ENCODE measurements at regions not wholly inside any gene's neighbourhood (a gene's known extent, or its start where the extent isn't known, plus 50 kb on each side); places are given as distances from the start of the nearest gene placed in this dataset.

DNA sequence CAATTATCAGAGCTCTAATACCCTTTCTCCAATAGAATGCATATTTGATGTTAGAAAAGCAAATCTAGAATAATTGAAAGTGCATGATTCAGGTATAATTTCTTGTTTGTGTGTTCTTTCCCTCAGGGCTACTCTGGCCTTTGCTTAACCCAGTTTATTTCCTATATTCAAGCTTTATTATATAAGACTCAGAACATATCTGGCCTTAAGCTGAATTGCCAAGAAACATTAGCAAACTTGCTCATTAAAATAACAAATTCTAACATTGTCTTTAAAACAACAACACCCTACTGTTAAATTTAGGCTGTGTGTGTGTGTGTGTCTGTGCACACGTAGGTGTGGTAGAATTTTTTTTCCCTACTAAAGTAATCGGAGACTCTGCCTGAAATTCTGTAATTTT lies 426.5 kb downstream of the UTRN start:
- TF ChIP-seq, protein P1, sequence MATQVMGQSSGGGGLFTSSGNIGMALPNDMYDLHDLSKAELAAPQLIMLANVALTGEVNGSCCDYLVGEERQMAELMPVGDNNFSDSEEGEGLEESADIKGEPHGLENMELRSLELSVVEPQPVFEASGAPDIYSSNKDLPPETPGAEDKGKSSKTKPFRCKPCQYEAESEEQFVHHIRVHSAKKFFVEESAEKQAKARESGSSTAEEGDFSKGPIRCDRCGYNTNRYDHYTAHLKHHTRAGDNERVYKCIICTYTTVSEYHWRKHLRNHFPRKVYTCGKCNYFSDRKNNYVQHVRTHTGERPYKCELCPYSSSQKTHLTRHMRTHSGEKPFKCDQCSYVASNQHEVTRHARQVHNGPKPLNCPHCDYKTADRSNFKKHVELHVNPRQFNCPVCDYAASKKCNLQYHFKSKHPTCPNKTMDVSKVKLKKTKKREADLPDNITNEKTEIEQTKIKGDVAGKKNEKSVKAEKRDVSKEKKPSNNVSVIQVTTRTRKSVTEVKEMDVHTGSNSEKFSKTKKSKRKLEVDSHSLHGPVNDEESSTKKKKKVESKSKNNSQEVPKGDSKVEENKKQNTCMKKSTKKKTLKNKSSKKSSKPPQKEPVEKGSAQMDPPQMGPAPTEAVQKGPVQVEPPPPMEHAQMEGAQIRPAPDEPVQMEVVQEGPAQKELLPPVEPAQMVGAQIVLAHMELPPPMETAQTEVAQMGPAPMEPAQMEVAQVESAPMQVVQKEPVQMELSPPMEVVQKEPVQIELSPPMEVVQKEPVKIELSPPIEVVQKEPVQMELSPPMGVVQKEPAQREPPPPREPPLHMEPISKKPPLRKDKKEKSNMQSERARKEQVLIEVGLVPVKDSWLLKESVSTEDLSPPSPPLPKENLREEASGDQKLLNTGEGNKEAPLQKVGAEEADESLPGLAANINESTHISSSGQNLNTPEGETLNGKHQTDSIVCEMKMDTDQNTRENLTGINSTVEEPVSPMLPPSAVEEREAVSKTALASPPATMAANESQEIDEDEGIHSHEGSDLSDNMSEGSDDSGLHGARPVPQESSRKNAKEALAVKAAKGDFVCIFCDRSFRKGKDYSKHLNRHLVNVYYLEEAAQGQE (IDR thresholded peaks at IDR 0.05; ENCODE audit: unreplicated experiment) = no peak
- TF ChIP-seq STAT1 (IDR thresholded peaks at IDR 0.05; ENCODE audit: unreplicated experiment) (no peak), ZNF331 (CRISPR knock-in tag; IDR thresholded peaks at IDR 0.05; ENCODE audit: low read depth) (no peak), POLR2AphosphoS5 (IDR thresholded peaks at IDR 0.05; ENCODE audit: low read depth) (no peak), JUNB (IDR thresholded peaks at IDR 0.05; ENCODE audit: unreplicated experiment) (no peak), ZNF114 (CRISPR knock-in tag; IDR thresholded peaks at IDR 0.05) (no peak), EZH2phosphoT487 (IDR thresholded peaks at IDR 0.05; ENCODE audit: unreplicated experiment) (no peak)
- TF ChIP-seq, protein P2, sequence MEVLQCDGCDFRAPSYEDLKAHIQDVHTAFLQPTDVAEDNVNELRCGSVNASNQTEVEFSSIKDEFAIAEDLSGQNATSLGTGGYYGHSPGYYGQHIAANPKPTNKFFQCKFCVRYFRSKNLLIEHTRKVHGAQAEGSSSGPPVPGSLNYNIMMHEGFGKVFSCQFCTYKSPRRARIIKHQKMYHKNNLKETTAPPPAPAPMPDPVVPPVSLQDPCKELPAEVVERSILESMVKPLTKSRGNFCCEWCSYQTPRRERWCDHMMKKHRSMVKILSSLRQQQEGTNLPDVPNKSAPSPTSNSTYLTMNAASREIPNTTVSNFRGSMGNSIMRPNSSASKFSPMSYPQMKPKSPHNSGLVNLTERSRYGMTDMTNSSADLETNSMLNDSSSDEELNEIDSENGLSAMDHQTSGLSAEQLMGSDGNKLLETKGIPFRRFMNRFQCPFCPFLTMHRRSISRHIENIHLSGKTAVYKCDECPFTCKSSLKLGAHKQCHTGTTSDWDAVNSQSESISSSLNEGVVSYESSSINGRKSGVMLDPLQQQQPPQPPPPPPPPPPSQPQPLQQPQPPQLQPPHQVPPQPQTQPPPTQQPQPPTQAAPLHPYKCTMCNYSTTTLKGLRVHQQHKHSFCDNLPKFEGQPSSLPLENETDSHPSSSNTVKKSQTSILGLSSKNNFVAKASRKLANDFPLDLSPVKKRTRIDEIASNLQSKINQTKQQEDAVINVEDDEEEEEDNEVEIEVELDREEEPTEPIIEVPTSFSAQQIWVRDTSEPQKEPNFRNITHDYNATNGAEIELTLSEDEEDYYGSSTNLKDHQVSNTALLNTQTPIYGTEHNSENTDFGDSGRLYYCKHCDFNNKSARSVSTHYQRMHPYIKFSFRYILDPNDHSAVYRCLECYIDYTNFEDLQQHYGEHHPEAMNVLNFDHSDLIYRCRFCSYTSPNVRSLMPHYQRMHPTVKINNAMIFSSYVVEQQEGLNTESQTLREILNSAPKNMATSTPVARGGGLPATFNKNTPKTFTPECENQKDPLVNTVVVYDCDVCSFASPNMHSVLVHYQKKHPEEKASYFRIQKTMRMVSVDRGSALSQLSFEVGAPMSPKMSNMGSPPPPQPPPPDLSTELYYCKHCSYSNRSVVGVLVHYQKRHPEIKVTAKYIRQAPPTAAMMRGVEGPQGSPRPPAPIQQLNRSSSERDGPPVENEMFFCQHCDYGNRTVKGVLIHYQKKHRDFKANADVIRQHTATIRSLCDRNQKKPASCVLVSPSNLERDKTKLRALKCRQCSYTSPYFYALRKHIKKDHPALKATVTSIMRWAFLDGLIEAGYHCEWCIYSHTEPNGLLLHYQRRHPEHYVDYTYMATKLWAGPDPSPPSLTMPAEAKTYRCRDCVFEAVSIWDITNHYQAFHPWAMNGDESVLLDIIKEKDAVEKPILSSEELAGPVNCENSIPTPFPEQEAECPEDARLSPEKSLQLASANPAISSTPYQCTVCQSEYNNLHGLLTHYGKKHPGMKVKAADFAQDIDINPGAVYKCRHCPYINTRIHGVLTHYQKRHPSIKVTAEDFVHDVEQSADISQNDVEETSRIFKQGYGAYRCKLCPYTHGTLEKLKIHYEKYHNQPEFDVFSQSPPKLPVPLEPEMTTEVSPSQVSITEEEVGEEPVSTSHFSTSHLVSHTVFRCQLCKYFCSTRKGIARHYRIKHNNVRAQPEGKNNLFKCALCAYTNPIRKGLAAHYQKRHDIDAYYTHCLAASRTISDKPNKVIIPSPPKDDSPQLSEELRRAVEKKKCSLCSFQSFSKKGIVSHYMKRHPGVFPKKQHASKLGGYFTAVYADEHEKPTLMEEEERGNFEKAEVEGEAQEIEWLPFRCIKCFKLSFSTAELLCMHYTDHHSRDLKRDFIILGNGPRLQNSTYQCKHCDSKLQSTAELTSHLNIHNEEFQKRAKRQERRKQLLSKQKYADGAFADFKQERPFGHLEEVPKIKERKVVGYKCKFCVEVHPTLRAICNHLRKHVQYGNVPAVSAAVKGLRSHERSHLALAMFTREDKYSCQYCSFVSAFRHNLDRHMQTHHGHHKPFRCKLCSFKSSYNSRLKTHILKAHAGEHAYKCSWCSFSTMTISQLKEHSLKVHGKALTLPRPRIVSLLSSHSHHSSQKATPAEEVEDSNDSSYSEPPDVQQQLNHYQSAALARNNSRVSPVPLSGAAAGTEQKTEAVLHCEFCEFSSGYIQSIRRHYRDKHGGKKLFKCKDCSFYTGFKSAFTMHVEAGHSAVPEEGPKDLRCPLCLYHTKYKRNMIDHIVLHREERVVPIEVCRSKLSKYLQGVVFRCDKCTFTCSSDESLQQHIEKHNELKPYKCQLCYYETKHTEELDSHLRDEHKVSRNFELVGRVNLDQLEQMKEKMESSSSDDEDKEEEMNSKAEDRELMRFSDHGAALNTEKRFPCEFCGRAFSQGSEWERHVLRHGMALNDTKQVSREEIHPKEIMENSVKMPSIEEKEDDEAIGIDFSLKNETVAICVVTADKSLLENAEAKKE (CRISPR knock-in tag; IDR thresholded peaks at IDR 0.05) = no peak
- TF ChIP-seq, protein P3, sequence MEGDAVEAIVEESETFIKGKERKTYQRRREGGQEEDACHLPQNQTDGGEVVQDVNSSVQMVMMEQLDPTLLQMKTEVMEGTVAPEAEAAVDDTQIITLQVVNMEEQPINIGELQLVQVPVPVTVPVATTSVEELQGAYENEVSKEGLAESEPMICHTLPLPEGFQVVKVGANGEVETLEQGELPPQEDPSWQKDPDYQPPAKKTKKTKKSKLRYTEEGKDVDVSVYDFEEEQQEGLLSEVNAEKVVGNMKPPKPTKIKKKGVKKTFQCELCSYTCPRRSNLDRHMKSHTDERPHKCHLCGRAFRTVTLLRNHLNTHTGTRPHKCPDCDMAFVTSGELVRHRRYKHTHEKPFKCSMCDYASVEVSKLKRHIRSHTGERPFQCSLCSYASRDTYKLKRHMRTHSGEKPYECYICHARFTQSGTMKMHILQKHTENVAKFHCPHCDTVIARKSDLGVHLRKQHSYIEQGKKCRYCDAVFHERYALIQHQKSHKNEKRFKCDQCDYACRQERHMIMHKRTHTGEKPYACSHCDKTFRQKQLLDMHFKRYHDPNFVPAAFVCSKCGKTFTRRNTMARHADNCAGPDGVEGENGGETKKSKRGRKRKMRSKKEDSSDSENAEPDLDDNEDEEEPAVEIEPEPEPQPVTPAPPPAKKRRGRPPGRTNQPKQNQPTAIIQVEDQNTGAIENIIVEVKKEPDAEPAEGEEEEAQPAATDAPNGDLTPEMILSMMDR (conservative IDR thresholded peaks at IDR 0.05; ENCODE audit: low read depth in 2 of 2) = no peak
- Histone ChIP-seq H3K4me3 (no peak overlapping the region), H3F3A (replicated peaks; ENCODE audit: low read depth) (no peaks in the 10 kb centered on the region), H3K4me2 (no peak overlapping the region), H3K9me2 (ENCODE audit: insufficient read depth) (no peaks in the 10 kb centered on the region), H3K36me3 (ENCODE audit: insufficient read depth) (no peaks in the 10 kb centered on the region), H3K79me2 (replicated peaks; ENCODE audit: insufficient read depth) (no peaks in the 10 kb centered on the region), H4K20me1 (replicated peaks; ENCODE audit: insufficient read depth) (no peaks in the 10 kb centered on the region), H3K27ac (ENCODE audit: low read depth) (no peak overlapping the region), H2AFZ (no peak overlapping the region), H3K27me3 (ENCODE audit: insufficient read depth) (no peaks in the 10 kb centered on the region), H3K4me1 (ENCODE audit: insufficient read depth) (peaks cover 22% of the 10 kb centered on the region)
- H3K36me3 Mint-ChIP-seq (ENCODE audit: low read depth) = no peaks in the 10 kb centered on the region; the same call in 2 of the 3 replicates
- no peaks in the 10 kb centered on the region for H3K9me3 Mint-ChIP-seq
- no peaks in the 10 kb centered on the region for H3K27me3 Mint-ChIP-seq (ENCODE audit: insufficient read depth, low read depth, poor library complexity)
- no peak overlapping the region for H3K4me3 Mint-ChIP-seq
- no peak overlapping the region for H3K27ac Mint-ChIP-seq
- peaks cover 14% of the 10 kb centered on the region; the same call in 2 of the 3 replicates for H3K4me1 Mint-ChIP-seq
- DNase-seq (ENCODE audit: low spot score) = no peak
- no peak for ATAC-seq

Data from GM23338 (cell line).